Stimulated activated naive CD8-positive, alpha-beta T cell treated with anti-CD3 and anti-CD28 coated beads, Interleukin-15, amount 100 ng/mL, for 72 hours (primary cell): ENCODE measurements at regions not wholly inside any gene's neighbourhood (a gene's known extent, or its start where the extent isn't known, plus 50 kb on each side); places are given as distances from the start of the nearest gene placed in this dataset.
A peak's percentile ranks its signal among the peaks of the same experiment; 100 is the strongest.

ENCODE experiments used
- ATAC-seq: fragments of 150-1000 bp; cut with Tn5 transposase; 2 replicates; pipeline ENCODE4 v1.10.0; 2021; ENCODE audit warnings: mild to moderate bottlenecking, moderate library complexity
- DNase-seq, 2 donors: peaks; one replicate each; pipeline ENCODE4 v3.0.0; 2021 to 2022
- H3K27ac Mint-ChIP-seq, 2 donors: one replicate each; pipeline ENCODE4 v1.8.0; 2022; ENCODE audit warnings: mild to moderate bottlenecking in 2 of 2, mixed read lengths in 2 of 2, moderate library complexity in 2 of 2
- H3K27me3 Mint-ChIP-seq: one replicate; pipeline ENCODE4 v1.8.0; 2022; ENCODE audit warnings: mixed read lengths
- H3K4me1 Mint-ChIP-seq: one replicate; pipeline ENCODE4 v1.8.0; 2022; ENCODE audit warnings: mild to moderate bottlenecking, mixed read lengths
- H3K4me3 Mint-ChIP-seq, 2 donors: one replicate each; pipeline ENCODE4 v1.8.0; 2022; ENCODE audit warnings: mild to moderate bottlenecking in 2 of 2, mixed read lengths in 2 of 2, moderate library complexity in 1 of 2
- H3K9me3 Mint-ChIP-seq, 2 donors: one replicate each; pipeline ENCODE4 v1.8.0; 2022; ENCODE audit warnings: mixed read lengths in 2 of 2

- Mint-ChIP-seq H3K4me1 (no peaks in the 10 kb centered on the region), H3K4me3 (no peak overlapping the region), H3K9me3 (peaks cover 11 to 17% of the 10 kb centered on the region in 2 donors), H3K27me3 (no peaks in the 10 kb centered on the region), H3K27ac (no peak overlapping the region)
- no peak for DNase-seq
- no peak for ATAC-seq
Measured at GRCh38 chr9:119005162-119005561, 364.1 kb downstream of the BRINP1 start.

- no peak overlapping the region for H3K4me3 Mint-ChIP-seq
- H3K4me1 Mint-ChIP-seq = no peaks in the 10 kb centered on the region
- no peak for ATAC-seq
- H3K27me3 Mint-ChIP-seq = no peaks in the 10 kb centered on the region
- peaks cover 11 to 17% of the 10 kb centered on the region in 2 donors for H3K9me3 Mint-ChIP-seq
- DNase-seq = no peak
- peak overlapping the region in 1 of 2 donors; percentile 25 for H3K27ac Mint-ChIP-seq
Measured at GRCh38 chr9:119009249-119009648, 360.0 kb downstream of the BRINP1 start.

GRCh38 chr9:119020284-119020683 lies 349.0 kb downstream of the BRINP1 start:
- H3K4me1 Mint-ChIP-seq = no peaks in the 10 kb centered on the region
- H3K27me3 Mint-ChIP-seq = no peaks in the 10 kb centered on the region
- DNase-seq (no peak), ATAC-seq (no peak)
- no peak overlapping the region for H3K27ac Mint-ChIP-seq
- H3K9me3 Mint-ChIP-seq = no peaks in the 10 kb centered on the region
- no peak overlapping the region for H3K4me3 Mint-ChIP-seq

- DNase-seq (no peak), ATAC-seq (no peak)
- no peaks in the 10 kb centered on the region for H3K4me1 Mint-ChIP-seq
- no peak overlapping the region for H3K27ac Mint-ChIP-seq
- H3K4me3 Mint-ChIP-seq = no peak overlapping the region
- no peaks in the 10 kb centered on the region for H3K27me3 Mint-ChIP-seq
- H3K9me3 Mint-ChIP-seq = no peaks in the 10 kb centered on the region
Measured at GRCh38 chr9:119020730-119021333, 348.4 kb downstream of the BRINP1 start.

- Mint-ChIP-seq H3K4me3 (no peak overlapping the region), H3K4me1 (no peaks in the 10 kb centered on the region), H3K27ac (no peak overlapping the region), H3K9me3 (peaks cover 7 to 11% of the 10 kb centered on the region in 2 donors), H3K27me3 (no peaks in the 10 kb centered on the region)
- no peak for ATAC-seq
- no peak for DNase-seq
Measured at GRCh38 chr9:119026120-119026519, 343.1 kb downstream of the BRINP1 start.

- Mint-ChIP-seq H3K4me1 (no peaks in the 10 kb centered on the region), H3K27ac (no peak overlapping the region), H3K4me3 (no peak overlapping the region), H3K9me3 (peaks cover 10 to 22% of the 10 kb centered on the region in 2 donors), H3K27me3 (no peaks in the 10 kb centered on the region)
- DNase-seq (no peak), ATAC-seq (no peak)
Measured at GRCh38 chr9:119027901-119028699, 341.1 kb downstream of the BRINP1 start.

GRCh38 chr9:119029886-119030285 lies 339.3 kb downstream of the BRINP1 start:
- DNase-seq = no peak
- ATAC-seq = no peak
- H3K9me3 Mint-ChIP-seq = peaks cover 13 to 34% of the 10 kb centered on the region in 2 donors
- no peak overlapping the region for H3K4me3 Mint-ChIP-seq
- no peak overlapping the region for H3K27ac Mint-ChIP-seq
- H3K27me3 Mint-ChIP-seq = no peaks in the 10 kb centered on the region
- no peaks in the 10 kb centered on the region for H3K4me1 Mint-ChIP-seq

- Mint-ChIP-seq H3K27ac (no peak overlapping the region), H3K9me3 (peaks cover 6 to 26% of the 10 kb centered on the region in 2 donors), H3K27me3 (no peaks in the 10 kb centered on the region), H3K4me3 (no peak overlapping the region), H3K4me1 (no peaks in the 10 kb centered on the region)
- no peak for DNase-seq
- no peak for ATAC-seq
Measured at GRCh38 chr9:119033596-119033995, 335.6 kb downstream of the BRINP1 start.

- peaks cover 6 to 19% of the 10 kb centered on the region in 2 donors for H3K9me3 Mint-ChIP-seq
- no peaks in the 10 kb centered on the region for H3K4me1 Mint-ChIP-seq
- ATAC-seq = no peak
- no peak overlapping the region for H3K4me3 Mint-ChIP-seq
- no peaks in the 10 kb centered on the region for H3K27me3 Mint-ChIP-seq
- DNase-seq = no peak
- no peak overlapping the region for H3K27ac Mint-ChIP-seq
Measured at GRCh38 chr9:119036969-119037368, 332.3 kb downstream of the BRINP1 start.

GRCh38 chr9:119043996-119044395 lies 325.2 kb downstream of the BRINP1 start:
- DNase-seq = no peak
- ATAC-seq = no peak
- Mint-ChIP-seq H3K27me3 (no peaks in the 10 kb centered on the region), H3K27ac (no peak overlapping the region), H3K4me1 (no peaks in the 10 kb centered on the region), H3K9me3 (peaks cover 0 to 3% of the 10 kb centered on the region in 2 donors), H3K4me3 (no peak overlapping the region)

GRCh38 chr9:119044806-119045205 lies 324.4 kb downstream of the BRINP1 start:
- peaks cover 0 to 3% of the 10 kb centered on the region in 2 donors for H3K9me3 Mint-ChIP-seq
- H3K4me3 Mint-ChIP-seq = no peak overlapping the region
- no peak for ATAC-seq
- DNase-seq = no peak
- no peak overlapping the region for H3K27ac Mint-ChIP-seq
- no peaks in the 10 kb centered on the region for H3K27me3 Mint-ChIP-seq
- H3K4me1 Mint-ChIP-seq = no peaks in the 10 kb centered on the region

- Mint-ChIP-seq H3K4me3 (no peak overlapping the region), H3K27ac (no peak overlapping the region), H3K9me3 (peaks cover 0 to 3% of the 10 kb centered on the region in 2 donors), H3K27me3 (no peaks in the 10 kb centered on the region), H3K4me1 (no peaks in the 10 kb centered on the region)
- ATAC-seq (no peak), DNase-seq (no peak)
Measured at GRCh38 chr9:119047513-119048307, 321.5 kb downstream of the BRINP1 start.

- ATAC-seq = no peak
- Mint-ChIP-seq H3K9me3 (no peaks in the 10 kb centered on the region), H3K4me1 (no peaks in the 10 kb centered on the region), H3K27ac (no peak overlapping the region), H3K27me3 (no peaks in the 10 kb centered on the region), H3K4me3 (no peak overlapping the region)
- DNase-seq = no peak
Measured at GRCh38 chr9:119050281-119050680, 319.0 kb downstream of the BRINP1 start.

- Mint-ChIP-seq H3K27ac (no peak overlapping the region), H3K4me1 (no peaks in the 10 kb centered on the region), H3K9me3 (peaks cover 0 to 4% of the 10 kb centered on the region in 2 donors), H3K27me3 (no peaks in the 10 kb centered on the region), H3K4me3 (no peak overlapping the region)
- DNase-seq (no peak), ATAC-seq (no peak)
Measured at GRCh38 chr9:119052339-119053030, 316.8 kb downstream of the BRINP1 start.

- H3K27ac Mint-ChIP-seq = no peak overlapping the region
- no peaks in the 10 kb centered on the region for H3K4me1 Mint-ChIP-seq
- H3K4me3 Mint-ChIP-seq = no peak overlapping the region
Measured at GRCh38 chr9:119053070-119053469, 316.2 kb downstream of the BRINP1 start.

More at GRCh38 chr9:119053070-119053469, 316.2 kb downstream of the BRINP1 start:
- no peaks in the 10 kb centered on the region for H3K27me3 Mint-ChIP-seq
- no peak for DNase-seq
- ATAC-seq = no peak
- H3K9me3 Mint-ChIP-seq = peaks cover 0 to 4% of the 10 kb centered on the region in 2 donors
